IgD-negative memory B cell (primary cell): ENCODE measurements at regions not wholly inside any gene's neighbourhood (a gene's known extent, or its start where the extent isn't known, plus 50 kb on each side); places are given as distances from the start of the nearest gene placed in this dataset.

Experiments used
- H3K27ac Mint-ChIP-seq, 3 donors: one replicate each; pipeline ENCODE4 v1.8.0; 2020 to 2022; ENCODE audit warnings: mild to moderate bottlenecking in 3 of 3, mixed read lengths in 3 of 3, moderate library complexity in 1 of 3
- H3K27me3 Mint-ChIP-seq: one replicate; pipeline ENCODE4 v1.8.0; 2021; ENCODE audit warnings: mixed read lengths
- H3K36me3 Mint-ChIP-seq: one replicate; pipeline ENCODE4 v1.8.0; 2020; ENCODE audit warnings: mild to moderate bottlenecking, mixed read lengths
- H3K4me1 Mint-ChIP-seq, 3 donors: one replicate each; pipeline ENCODE4 v1.8.0; 2020 to 2022; ENCODE audit warnings: mixed read lengths in 3 of 3, mild to moderate bottlenecking in 1 of 3
- H3K4me3 Mint-ChIP-seq, 4 donors: one replicate each; pipeline ENCODE4 v1.8.0; 2020 to 2022; ENCODE audit warnings: mild to moderate bottlenecking in 4 of 4, mixed read lengths in 4 of 4, moderate library complexity in 3 of 4
- H3K9me3 Mint-ChIP-seq, 3 donors: one replicate each; pipeline ENCODE4 v1.8.0; 2020 to 2021; ENCODE audit warnings: mixed read lengths in 3 of 3, mild to moderate bottlenecking in 1 of 3

- Mint-ChIP-seq H3K27me3 (no peaks in the 10 kb centered on the region), H3K4me1 (no peaks in the 10 kb centered on the region), H3K4me3 (no peak overlapping the region)
These were observed 311.0 kb downstream of the TMEM167A start for GRCh38 chr5:82766206-82766605.

GRCh38 chr5:82765765-82766164, 311.4 kb downstream of the TMEM167A start:
- Mint-ChIP-seq H3K9me3 (peaks cover 2 to 4% (median 4%) of the 10 kb centered on the region in 3 donors), H3K36me3 (no peaks in the 10 kb centered on the region), H3K27ac (no peak overlapping the region), H3K27me3 (no peaks in the 10 kb centered on the region), H3K4me3 (no peak overlapping the region), H3K4me1 (no peaks in the 10 kb centered on the region)

More at GRCh38 chr5:82766206-82766605, 311.0 kb downstream of the TMEM167A start:
- Mint-ChIP-seq H3K36me3 (no peaks in the 10 kb centered on the region), H3K9me3 (peaks cover 2 to 4% (median 4%) of the 10 kb centered on the region in 3 donors), H3K27ac (no peak overlapping the region)

GRCh38 chr5:82760856-82761255, 316.3 kb downstream of the TMEM167A start:
- no peak overlapping the region for H3K4me3 Mint-ChIP-seq
- H3K27me3 Mint-ChIP-seq, result no peaks in the 10 kb centered on the region
- H3K4me1 Mint-ChIP-seq, result no peaks in the 10 kb centered on the region
- H3K36me3 Mint-ChIP-seq, result no peaks in the 10 kb centered on the region
- H3K27ac Mint-ChIP-seq, result no peak overlapping the region
- H3K9me3 Mint-ChIP-seq, result peaks cover 0 to 3% (median 0%) of the 10 kb centered on the region in 3 donors

GRCh38 chr5:82758881-82759280, 318.3 kb downstream of the TMEM167A start:
- H3K9me3 Mint-ChIP-seq, result peaks cover 0 to 3% (median 0%) of the 10 kb centered on the region in 3 donors

GRCh38 chr5:82754759-82755158, 322.4 kb downstream of the TMEM167A start:
- no peak overlapping the region for H3K27ac Mint-ChIP-seq
- no peaks in the 10 kb centered on the region for H3K36me3 Mint-ChIP-seq

More at GRCh38 chr5:82758881-82759280, 318.3 kb downstream of the TMEM167A start:
- Mint-ChIP-seq H3K4me3 (no peak overlapping the region), H3K36me3 (no peaks in the 10 kb centered on the region), H3K27me3 (no peaks in the 10 kb centered on the region), H3K4me1 (no peaks in the 10 kb centered on the region), H3K27ac (no peak overlapping the region)

GRCh38 chr5:82754036-82754746, 323.0 kb downstream of the TMEM167A start:
- no peaks in the 10 kb centered on the region for H3K36me3 Mint-ChIP-seq
- no peak overlapping the region for H3K4me3 Mint-ChIP-seq
- H3K27me3 Mint-ChIP-seq, result peaks cover 4% of the 10 kb centered on the region
- H3K27ac Mint-ChIP-seq, result no peak overlapping the region
- peaks cover 0 to 5% (median 4%) of the 10 kb centered on the region in 3 donors for H3K9me3 Mint-ChIP-seq
- H3K4me1 Mint-ChIP-seq, result no peaks in the 10 kb centered on the region

More at GRCh38 chr5:82754759-82755158, 322.4 kb downstream of the TMEM167A start:
- peaks cover 0 to 5% (median 4%) of the 10 kb centered on the region in 3 donors for H3K9me3 Mint-ChIP-seq
- H3K4me1 Mint-ChIP-seq, result no peaks in the 10 kb centered on the region
- peaks cover 2% of the 10 kb centered on the region for H3K27me3 Mint-ChIP-seq
- H3K4me3 Mint-ChIP-seq, result no peak overlapping the region

GRCh38 chr5:82753374-82753773, 323.8 kb downstream of the TMEM167A start:
- Mint-ChIP-seq H3K27me3 (peaks cover 6% of the 10 kb centered on the region), H3K4me1 (no peaks in the 10 kb centered on the region), H3K27ac (no peak overlapping the region), H3K4me3 (no peak overlapping the region), H3K36me3 (no peaks in the 10 kb centered on the region), H3K9me3 (peaks cover 0 to 5% (median 2%) of the 10 kb centered on the region in 3 donors)

- Mint-ChIP-seq H3K27me3 (peaks cover 8% of the 10 kb centered on the region), H3K4me1 (no peaks in the 10 kb centered on the region), H3K36me3 (no peaks in the 10 kb centered on the region), H3K9me3 (peaks cover 0 to 5% (median 2%) of the 10 kb centered on the region in 3 donors), H3K4me3 (no peak overlapping the region), H3K27ac (no peak overlapping the region)
These were observed 327.8 kb downstream of the TMEM167A start for GRCh38 chr5:82749461-82749820.

- no peaks in the 10 kb centered on the region for H3K36me3 Mint-ChIP-seq
- H3K27me3 Mint-ChIP-seq, result peaks cover 8% of the 10 kb centered on the region
- no peaks in the 10 kb centered on the region for H3K4me1 Mint-ChIP-seq
- H3K27ac Mint-ChIP-seq, result no peak overlapping the region
- H3K4me3 Mint-ChIP-seq, result no peak overlapping the region
- H3K9me3 Mint-ChIP-seq, result peaks cover 0 to 5% (median 2%) of the 10 kb centered on the region in 3 donors
These were observed 328.3 kb downstream of the TMEM167A start for GRCh38 chr5:82748688-82749460.

GRCh38 chr5:82747986-82748385, 329.2 kb downstream of the TMEM167A start:
- H3K27ac Mint-ChIP-seq, result no peak overlapping the region
- no peaks in the 10 kb centered on the region for H3K4me1 Mint-ChIP-seq
- H3K36me3 Mint-ChIP-seq, result no peaks in the 10 kb centered on the region
- no peak overlapping the region for H3K4me3 Mint-ChIP-seq
- H3K27me3 Mint-ChIP-seq, result peaks cover 8% of the 10 kb centered on the region
- peaks cover 0 to 5% (median 2%) of the 10 kb centered on the region in 3 donors for H3K9me3 Mint-ChIP-seq

- Mint-ChIP-seq H3K4me3 (no peak overlapping the region), H3K27me3 (peaks cover 6% of the 10 kb centered on the region), H3K36me3 (no peaks in the 10 kb centered on the region), H3K4me1 (no peaks in the 10 kb centered on the region), H3K27ac (no peak overlapping the region), H3K9me3 (no peaks in the 10 kb centered on the region)
These were observed 332.2 kb downstream of the TMEM167A start for GRCh38 chr5:82745016-82745415.

- H3K9me3 Mint-ChIP-seq, result no peaks in the 10 kb centered on the region
- peaks cover 5% of the 10 kb centered on the region for H3K27me3 Mint-ChIP-seq
- H3K27ac Mint-ChIP-seq, result no peak overlapping the region
- no peak overlapping the region for H3K4me3 Mint-ChIP-seq
- no peaks in the 10 kb centered on the region for H3K4me1 Mint-ChIP-seq
- H3K36me3 Mint-ChIP-seq, result no peaks in the 10 kb centered on the region
These were observed 338.4 kb downstream of the TMEM167A start for GRCh38 chr5:82738681-82739269.

GRCh38 chr5:82735160-82735789, 341.9 kb downstream of the TMEM167A start:
- Mint-ChIP-seq H3K27ac (no peak overlapping the region), H3K4me3 (no peak overlapping the region), H3K36me3 (no peaks in the 10 kb centered on the region)

GRCh38 chr5:82734347-82734746, 342.8 kb downstream of the TMEM167A start:
- Mint-ChIP-seq H3K36me3 (no peaks in the 10 kb centered on the region), H3K4me3 (no peak overlapping the region), H3K4me1 (no peaks in the 10 kb centered on the region), H3K9me3 (no peaks in the 10 kb centered on the region), H3K27me3 (peaks cover 5% of the 10 kb centered on the region), H3K27ac (no peak overlapping the region)

More at GRCh38 chr5:82735160-82735789, 341.9 kb downstream of the TMEM167A start:
- no peaks in the 10 kb centered on the region for H3K4me1 Mint-ChIP-seq
- H3K9me3 Mint-ChIP-seq, result no peaks in the 10 kb centered on the region
- H3K27me3 Mint-ChIP-seq, result peaks cover 5% of the 10 kb centered on the region

GRCh38 chr5:82730913-82731312, 346.3 kb downstream of the TMEM167A start:
- H3K27ac Mint-ChIP-seq, result no peak overlapping the region

More at GRCh38 chr5:82730913-82731312, 346.3 kb downstream of the TMEM167A start:
- Mint-ChIP-seq H3K4me1 (no peaks in the 10 kb centered on the region), H3K27me3 (no peaks in the 10 kb centered on the region), H3K9me3 (peaks cover 0 to 4% (median 2%) of the 10 kb centered on the region in 3 donors), H3K36me3 (no peaks in the 10 kb centered on the region), H3K4me3 (no peak overlapping the region)
